Endothelial cell of umbilical vein (primary cell): ENCODE measurements at regions not wholly inside any gene's neighbourhood (a gene's known extent, or its start where the extent isn't known, plus 50 kb on each side); places are given as distances from the start of the nearest gene placed in this dataset.

Experiments used
- BruUV-seq: library from RNA; stranded (reverse); fragments of 400-500 nt; replicated peaks from 2 replicates; lab custom pipeline; 2021; lab: Mats Ljungman, UMichigan
- CTCF ChIA-PET: fragments of 300-600, 350-600 bp; sonication (Branson Sonifier 250); formaldehyde crosslinking; loops from one replicate; lab custom pipeline; 2021; ENCODE audit warnings: antibody characterized with exemption, inconsistent platforms; lab: Charles Lee
- POLR2A ChIA-PET: fragments of 300-600, 350-600 bp; sonication (Branson Sonifier 250); formaldehyde crosslinking; loops from one replicate; lab custom pipeline; 2021; ENCODE audit warnings: antibody characterized with exemption, inconsistent platforms; lab: Charles Lee
- DNase-seq: peaks from one replicate; pipeline ENCODE4 v3.0.0-alpha.2; 2011; ENCODE audit warnings: low read depth, low spot score
- FAIRE-seq: peaks from 2 replicates; lab custom pipeline; 2011; peaks lifted over from hg19 to GRCh38; lab: Jason Lieb, UNC
- H2AFZ ChIP-seq: 2 replicates; pipeline ENCODE4 v1.6.0; 2012; ENCODE audit warnings: low read depth, low read length, control low read depth, inconsistent platforms
- H3K27ac ChIP-seq: 2 replicates; pipeline ENCODE4 v1.5.1; 2011; ENCODE audit warnings: low read depth, mild to moderate bottlenecking, control low read depth, low read length, moderate library complexity; ENCODE audit not compliant: insufficient read depth
- H3K27me3 ChIP-seq, 2 experiments: 2 replicates each; pipeline versions ENCODE4 v1.6.0 to v1.6.1; 2011; ENCODE audit warnings: low read length in 2 of 2, mixed read lengths in 1 of 2; ENCODE audit not compliant: control insufficient read depth in 2 of 2, insufficient read depth in 2 of 2
- H3K36me3 ChIP-seq, 2 experiments: 2 replicates in 1 of 2; 3 replicates in 1 of 2; pipeline ENCODE4 v1.5.1; 2011; ENCODE audit warnings: low read length in 2 of 2, mild to moderate bottlenecking in 1 of 2, moderate library complexity in 1 of 2; ENCODE audit not compliant: control insufficient read depth in 2 of 2, insufficient read depth in 2 of 2; ENCODE audit errors: extremely low read depth in 1 of 2
- H3K4me1 ChIP-seq: 3 replicates; pipeline ENCODE4 v1.5.1; 2011; ENCODE audit warnings: mild to moderate bottlenecking, low read length; ENCODE audit not compliant: control insufficient read depth, insufficient read depth; ENCODE audit errors: extremely low read depth
- H3K4me2 ChIP-seq: 2 replicates; pipeline ENCODE4 v1.6.1; 2011; ENCODE audit warnings: low read length, control low read depth, mixed read lengths; ENCODE audit not compliant: insufficient read depth
- H3K4me3 ChIP-seq, 3 experiments: fragments of 200-600 bp in 1 of 3; sonication (generic), shearing (Covaris generic) in 1 of 3; replicated peaks in 1 of 3; 2 replicates each; pipeline ENCODE4 v1.5.1; 2011 to 2016; ENCODE audit warnings: control low read depth in 3 of 3, low read length in 3 of 3, mild to moderate bottlenecking in 2 of 3, inconsistent platforms in 1 of 3, low read depth in 1 of 3, moderate library complexity in 1 of 3; ENCODE audit not compliant: insufficient read depth in 1 of 3
- H3K79me2 ChIP-seq: 2 replicates; pipeline ENCODE4 v1.6.0; 2012; ENCODE audit warnings: low read length, inconsistent platforms; ENCODE audit not compliant: control insufficient read depth, insufficient read depth
- H3K9ac ChIP-seq: replicated peaks from 2 replicates; pipeline ENCODE3; 2011; ENCODE audit warnings: low read length, control low read depth; ENCODE audit not compliant: insufficient read depth; ENCODE audit errors: extremely low read depth
- H3K9me1 ChIP-seq: replicated peaks from 3 replicates; pipeline ENCODE4 v1.6.0; 2011; ENCODE audit warnings: mild to moderate bottlenecking, low read length; ENCODE audit not compliant: control insufficient read depth, insufficient read depth; ENCODE audit errors: extremely low read depth
- H3K9me3 ChIP-seq: replicated peaks from 2 replicates; pipeline ENCODE4 v1.5.1; 2012; ENCODE audit warnings: low read length, inconsistent platforms; ENCODE audit not compliant: control insufficient read depth, insufficient read depth
- H4K20me1 ChIP-seq: replicated peaks from 2 replicates; pipeline ENCODE3; 2011; ENCODE audit warnings: mild to moderate bottlenecking, low read length; ENCODE audit not compliant: control insufficient read depth, insufficient read depth; ENCODE audit errors: extremely low read depth
- CTCF ChIP-seq, 2 donors: IDR thresholded peaks; 1 replicate in 1 of 2; 2 replicates in 1 of 2; pipeline ENCODE4 v1.5.1; 2011; ENCODE audit warnings: low read length in 2 of 2, mild to moderate bottlenecking in 2 of 2, moderate library complexity in 2 of 2, control low read depth in 1 of 2, inconsistent platforms in 1 of 2, low read depth in 1 of 2; ENCODE audit not compliant: insufficient read depth in 1 of 2; ENCODE audit errors: extremely low read depth in 1 of 2
- EZH2 ChIP-seq: IDR thresholded peaks from 2 replicates; pipeline ENCODE4 v1.6.1; 2012; ENCODE audit warnings: borderline replicate concordance, low read depth, mild to moderate bottlenecking, moderate library complexity, low read length, inconsistent platforms; ENCODE audit not compliant: severe bottlenecking
- FOS ChIP-seq: IDR thresholded peaks from 2 replicates; pipeline ENCODE4 v1.6.1; 2011; ENCODE audit warnings: mild to moderate bottlenecking, low read length, moderate library complexity, borderline replicate concordance; ENCODE audit not compliant: insufficient read depth
- GATA2 ChIP-seq: IDR thresholded peaks from 2 replicates; pipeline ENCODE4 v1.7.0; 2011; ENCODE audit warnings: low read depth, mild to moderate bottlenecking, moderate library complexity, mixed read lengths, low read length; ENCODE audit not compliant: insufficient read length, insufficient read depth
- JUN ChIP-seq: IDR thresholded peaks from 2 replicates; pipeline ENCODE4 v1.6.1; 2011; ENCODE audit warnings: borderline replicate concordance, low read depth; ENCODE audit not compliant: insufficient read length, insufficient read depth
- MAX ChIP-seq: IDR thresholded peaks from 2 replicates; pipeline ENCODE4 v1.6.1; 2011; ENCODE audit not compliant: insufficient read depth, insufficient read length
- MYC ChIP-seq: IDR thresholded peaks from one replicate; pipeline ENCODE4 v1.6.1; 2011; ENCODE audit warnings: mild to moderate bottlenecking, low read depth, low read length
- POLR2A ChIP-seq: IDR thresholded peaks from 2 replicates; pipeline ENCODE4 v1.6.1; 2012; ENCODE audit warnings: low read depth, mild to moderate bottlenecking, control low read depth, low read length
- POLR2AphosphoS5 ChIP-seq: IDR thresholded peaks from 2 replicates; pipeline ENCODE4 v1.6.1; 2012; ENCODE audit warnings: low read depth, mild to moderate bottlenecking, control low read depth, low read length, moderate library complexity; ENCODE audit not compliant: insufficient read depth
- dilution Hi-C: fragments of 300-500 bp; cut with MboI; formaldehyde crosslinking; loops from one replicate; pipeline ENCODE4 v1.15.0; 2019; ENCODE audit warnings: low sequenced_read_pairs; ENCODE audit not compliant: extremely low pct_ligation_motif_present
- intact Hi-C: fragments of 100-400 bp; cut with micrococcal nuclease; formaldehyde crosslinking; loops from one replicate; pipeline ENCODE4 v1.10.0; 2022

DNA sequence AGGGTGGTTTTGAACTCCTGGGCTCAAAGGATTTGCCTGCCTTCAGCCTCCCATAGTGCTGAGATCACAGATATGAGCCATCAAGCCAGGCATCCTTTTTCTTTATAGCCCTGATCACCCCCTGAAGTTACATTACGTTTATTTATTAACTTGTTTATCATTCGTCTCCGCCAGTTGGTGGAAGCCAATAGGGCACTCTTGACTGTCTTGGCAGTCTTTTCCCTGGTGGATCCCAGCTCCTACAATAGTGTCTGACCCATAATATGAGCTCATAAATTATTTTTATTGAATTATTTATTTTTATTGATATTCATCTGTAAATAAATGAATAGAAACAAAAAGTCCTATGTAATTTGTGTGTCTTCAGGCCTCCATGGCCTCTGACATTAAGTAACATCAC is 484.3 kb upstream of the FAT1 start:
- CTCF ChIA-PET, result no interaction called here
- no peak for TF ChIP-seq MYC
- TF ChIP-seq FOS, result no peak
- TF ChIP-seq POLR2A, result no peak
- no peak for TF ChIP-seq CTCF (IDR thresholded peaks at IDR 0.05; ENCODE audit: extremely low read depth in 1 of 2, insufficient read depth in 1 of 2, low read depth in 1 of 2, low read length in 2 of 2)
- no peak for TF ChIP-seq GATA2
- TF ChIP-seq EZH2, result no peak
- no peak for TF ChIP-seq POLR2AphosphoS5
- TF ChIP-seq JUN, result no peak
- TF ChIP-seq MAX, result no peak
- dilution Hi-C loops, result no loop called here

More for the DNA sequence above, 484.3 kb upstream of the FAT1 start:
- no peak overlapping the region for H3K4me2 ChIP-seq
- POLR2A ChIA-PET, result no interaction called here
- DNase-seq (no peak), FAIRE-seq (no peak)
- H3K79me2 ChIP-seq, result no peaks in the 10 kb centered on the region
- H3K27ac ChIP-seq, result no peak overlapping the region
- H3K9ac ChIP-seq, result no peak overlapping the region
- no peaks in the 10 kb centered on the region for H3K9me1 ChIP-seq
- intact Hi-C loops, result no loop called here
- H2AFZ ChIP-seq, result no peak overlapping the region
- H3K4me1 ChIP-seq, result no peaks in the 10 kb centered on the region
- H3K4me3 ChIP-seq, result no peak overlapping the region
- no peaks in the 10 kb centered on the region for H3K9me3 ChIP-seq
- H3K27me3 ChIP-seq, result no peaks in the 10 kb centered on the region
- H4K20me1 ChIP-seq, result no peaks in the 10 kb centered on the region
- no TSS peak for BruUV-seq
- H3K36me3 ChIP-seq, result no peaks in the 10 kb centered on the region
